ENCODE measurements at regions not wholly inside any gene's neighbourhood (a gene's known extent, or its start where the extent isn't known, plus 50 kb on each side); places are given as distances from the start of the nearest gene placed in this dataset.
"Not testable (repeated sequence)": the region's sequence is repeated elsewhere in the genome, so short reads cannot be mapped to it uniquely, and the experiment has no call there.

- TF ChIP-seq POLR2A (IDR thresholded peaks at IDR 0.05) = no peak
- no peaks in the 10 kb centered on the region for H3K9me3 ChIP-seq
- ATAC-seq (no peak), DNase-seq (no peak)
- peaks cover 0 to 27% (median 2%) of the 10 kb centered on the region in 12 donors for H3K4me1 ChIP-seq
- H3K27ac ChIP-seq = no peak overlapping the region
- H3K4me3 ChIP-seq = no peak overlapping the region
- no peaks in the 10 kb centered on the region for H3K27me3 ChIP-seq
- intact Hi-C loops (cut with DNase I) = no loop called here
- H3K36me3 ChIP-seq = no peaks in the 10 kb centered on the region
- 94 to 98% (median 97%) methylated on average over 1 of the region's 1 CpG for WGBS, 4 donors
Observed at GRCh38 chr2:149857344-149857743, 269.8 kb upstream of the MMADHC start.

- H3K4me3 ChIP-seq; H3K27ac ChIP-seq; H3K36me3 ChIP-seq; DNase-seq; H3K27me3 ChIP-seq; H3K9me3 ChIP-seq; intact Hi-C loops (cut with DNase I); ATAC-seq: not testable (repeated sequence)
- peaks cover 0 to 25% (median 2%) of the 10 kb centered on the region in 12 donors for H3K4me1 ChIP-seq
- WGBS, 4 donors = 92 to 100% (median 95%) methylated on average over 2 to 5 of the region's 5 CpGs
Observed at GRCh38 chr2:149855859-149856258, 268.3 kb upstream of the MMADHC start.

- ATAC-seq = no peak
- Histone ChIP-seq H3K36me3 (no peaks in the 10 kb centered on the region), H3K27ac (no peak overlapping the region), H3K4me3 (no peak overlapping the region), H3K9me3 (peaks cover 0 to 4% (median 0%) of the 10 kb centered on the region in 12 donors), H3K4me1 (no peaks in the 10 kb centered on the region), H3K27me3 (no peaks in the 10 kb centered on the region)
- DNase-seq = no peak
- intact Hi-C loops (cut with DNase I) = no loop called here
- WGBS, 4 donors = 73 to 78% (median 76%) methylated on average over 1 of the region's 1 CpG
- no peak for TF ChIP-seq POLR2A (IDR thresholded peaks at IDR 0.05)
- no peak for TF ChIP-seq CTCF (IDR thresholded peaks at IDR 0.05)
Observed at GRCh38 chr2:149849591-149849990, 262.0 kb upstream of the MMADHC start.

- H3K4me3 ChIP-seq = no peak overlapping the region
- no peak overlapping the region for H3K27ac ChIP-seq
- WGBS, 4 donors = 62 to 74% (median 72%) methylated on average over 2 of the region's 2 CpGs
- H3K27me3 ChIP-seq = no peaks in the 10 kb centered on the region
- TF ChIP-seq POLR2A (IDR thresholded peaks at IDR 0.05) (no peak), CTCF (IDR thresholded peaks at IDR 0.05) (no peak)
- no peaks in the 10 kb centered on the region for H3K36me3 ChIP-seq
- intact Hi-C loops (cut with DNase I) = no loop called here
- ATAC-seq = no peak
- DNase-seq = no peak
- H3K9me3 ChIP-seq = peaks cover 0 to 4% (median 0%) of the 10 kb centered on the region in 12 donors
- H3K4me1 ChIP-seq = no peaks in the 10 kb centered on the region
Observed at GRCh38 chr2:149849136-149849535, 261.6 kb upstream of the MMADHC start.

GRCh38 chr2:149841396-149841795 is 253.8 kb upstream of the MMADHC start:
- no peaks in the 10 kb centered on the region for H3K27me3 ChIP-seq
- WGBS, 4 donors = 36 to 91% (median 88%) methylated on average over 1 of the region's 1 CpG
- no peaks in the 10 kb centered on the region for H3K4me1 ChIP-seq
- H3K27ac ChIP-seq = no peak overlapping the region
- peaks cover 0 to 16% (median 0%) of the 10 kb centered on the region in 12 donors for H3K9me3 ChIP-seq
- H3K36me3 ChIP-seq = no peaks in the 10 kb centered on the region
- no peak for DNase-seq
- no peak for ATAC-seq
- no peak overlapping the region for H3K4me3 ChIP-seq
- intact Hi-C loops (cut with DNase I) = no loop called here
- TF ChIP-seq CTCF (IDR thresholded peaks at IDR 0.05) (no peak), POLR2A (IDR thresholded peaks at IDR 0.05) (no peak)
